H9 (cell line): ENCODE measurements at regions not wholly inside any gene's neighbourhood (a gene's known extent, or its start where the extent isn't known, plus 50 kb on each side); places are given as distances from the start of the nearest gene placed in this dataset.

Source experiments
- DNase-seq: peaks from one replicate; pipeline ENCODE4 v3.0.0-alpha.2; 2017
- H2AFZ ChIP-seq: one replicate; pipeline ENCODE4 v1.6.1; 2013; ENCODE audit warnings: mild to moderate bottlenecking, low read length, control low read depth, moderate library complexity
- H2AK5ac ChIP-seq: 2 replicates; pipeline ENCODE4 v1.6.1; 2013; ENCODE audit warnings: low read length, control low read depth, mixed read lengths; ENCODE audit not compliant: insufficient read length
- H2BK120ac ChIP-seq: one replicate; pipeline ENCODE4 v1.6.1; 2013; ENCODE audit warnings: low read depth, mild to moderate bottlenecking, low read length, control low read depth, inconsistent platforms; ENCODE audit not compliant: poor library complexity, severe bottlenecking
- H2BK12ac ChIP-seq: 2 replicates; pipeline ENCODE4 v1.6.1; 2013; ENCODE audit warnings: low read length, control low read depth, mixed read lengths, low read depth; ENCODE audit not compliant: insufficient read length
- H2BK15ac ChIP-seq: 2 replicates; pipeline ENCODE4 v1.6.1; 2013; ENCODE audit warnings: low read depth, low read length, control low read depth
- H2BK20ac ChIP-seq: one replicate; pipeline ENCODE4 v1.6.1; 2013; ENCODE audit warnings: low read depth, mild to moderate bottlenecking, low read length, control low read depth, inconsistent platforms; ENCODE audit not compliant: poor library complexity, severe bottlenecking
- H2BK5ac ChIP-seq: 2 replicates; pipeline ENCODE4 v1.6.1; 2013; ENCODE audit warnings: low read length, control low read depth, mixed read lengths; ENCODE audit not compliant: insufficient read length
- H3K14ac ChIP-seq: 2 replicates; pipeline ENCODE4 v1.6.1; 2013; ENCODE audit warnings: low read length, control low read depth; ENCODE audit not compliant: insufficient read depth
- H3K18ac ChIP-seq: 2 replicates; pipeline ENCODE4 v1.6.1; 2013; ENCODE audit warnings: low read depth, mild to moderate bottlenecking, mixed read lengths, low read length, control low read depth; ENCODE audit not compliant: insufficient read length
- H3K23ac ChIP-seq: 2 replicates; pipeline ENCODE4 v1.6.1; 2013; ENCODE audit warnings: low read length, control low read depth, mixed read lengths, low read depth; ENCODE audit not compliant: insufficient read length
- H3K23me2 ChIP-seq: 2 replicates; pipeline ENCODE4 v1.6.1; 2013; ENCODE audit warnings: low read depth, mild to moderate bottlenecking, mixed read lengths, low read length, control low read depth; ENCODE audit not compliant: insufficient read length, poor library complexity, severe bottlenecking
- H3K27ac ChIP-seq: 2 replicates; pipeline ENCODE4 v1.5.1; 2013; ENCODE audit warnings: low read length, control low read depth, mixed read lengths, low read depth; ENCODE audit not compliant: insufficient read length
- H3K27me3 ChIP-seq: 2 replicates; pipeline ENCODE4 v1.6.1; 2013; ENCODE audit warnings: low read length, control low read depth, inconsistent platforms; ENCODE audit not compliant: insufficient read depth
- H3K4ac ChIP-seq: 2 replicates; pipeline ENCODE4 v1.6.1; 2013; ENCODE audit warnings: low read depth, mild to moderate bottlenecking, control low read depth, inconsistent platforms, low read length, moderate library complexity
- H3K4me1 ChIP-seq: 2 replicates; pipeline ENCODE4 v1.6.1; 2013; ENCODE audit warnings: low read length, control low read depth, inconsistent platforms; ENCODE audit not compliant: insufficient read depth
- H3K4me2 ChIP-seq: 2 replicates; pipeline ENCODE4 v1.6.1; 2013; ENCODE audit warnings: low read length, control low read depth, mixed read lengths; ENCODE audit not compliant: insufficient read length, insufficient read depth
- H3K56ac ChIP-seq: 2 replicates; pipeline ENCODE4 v1.6.1; 2013; ENCODE audit warnings: low read depth, mild to moderate bottlenecking, mixed read lengths, low read length, control low read depth; ENCODE audit not compliant: insufficient read length
- H3K79me1 ChIP-seq: 2 replicates; pipeline ENCODE4 v1.6.1; 2013; ENCODE audit warnings: low read depth, mild to moderate bottlenecking, moderate library complexity, low read length, control low read depth, inconsistent platforms; ENCODE audit not compliant: insufficient read depth, poor library complexity, severe bottlenecking
- H3K79me2 ChIP-seq: 2 replicates; pipeline ENCODE4 v1.6.1; 2013; ENCODE audit warnings: low read length, control low read depth, inconsistent platforms; ENCODE audit not compliant: insufficient read depth
- H3K9ac ChIP-seq: 2 replicates; pipeline ENCODE4 v1.6.1; 2013; ENCODE audit warnings: low read length, control low read depth, mixed read lengths; ENCODE audit not compliant: insufficient read length; ENCODE audit errors: extremely low read depth
- H3K9me3 ChIP-seq: one replicate; pipeline ENCODE4 v1.6.1; 2013; ENCODE audit warnings: low read depth, low read length, inconsistent platforms; ENCODE audit not compliant: control insufficient read depth
- H3T11ph ChIP-seq: one replicate; pipeline ENCODE4 v1.6.1; 2013; ENCODE audit warnings: mild to moderate bottlenecking, low read length, control low read depth, inconsistent platforms
- H4K20me1 ChIP-seq: one replicate; pipeline ENCODE4 v1.6.1; 2013; ENCODE audit not compliant: control insufficient read depth, insufficient read length, insufficient read depth
- H4K5ac ChIP-seq: 2 replicates; pipeline ENCODE4 v1.6.1; 2013; ENCODE audit warnings: low read depth, mild to moderate bottlenecking, mixed read lengths, low read length, control low read depth; ENCODE audit not compliant: insufficient read length
- H4K8ac ChIP-seq: replicated peaks from 2 replicates; pipeline ENCODE4 v1.6.1; 2013; ENCODE audit warnings: low read length, control low read depth, mixed read lengths, low read depth; ENCODE audit not compliant: insufficient read length
- H4K91ac ChIP-seq: 2 replicates; pipeline ENCODE4 v1.6.1; 2013; ENCODE audit warnings: low read depth, mild to moderate bottlenecking, moderate library complexity, mixed read lengths, low read length, control low read depth; ENCODE audit not compliant: insufficient read length
- H3K27ac Mint-ChIP-seq, 3 experiments: 2 replicates in 2 of 3; 3 replicates in 1 of 3; pipeline ENCODE4 v1.8.0; 2020 to 2021; ENCODE audit warnings: mixed read lengths in 3 of 3, mild to moderate bottlenecking in 1 of 3, moderate library complexity in 1 of 3
- H3K27me3 Mint-ChIP-seq: 2 replicates; pipeline ENCODE4 v1.8.0; 2021; ENCODE audit warnings: low read depth, mild to moderate bottlenecking, moderate library complexity, mixed read lengths
- H3K36me3 Mint-ChIP-seq, 3 experiments: 2 replicates in 2 of 3; 3 replicates in 1 of 3; pipeline ENCODE4 v1.8.0; 2020 to 2021; ENCODE audit warnings: low read depth in 3 of 3, mixed read lengths in 3 of 3; ENCODE audit not compliant: insufficient read depth in 1 of 3
- H3K4me1 Mint-ChIP-seq, 2 experiments: 2 replicates each; pipeline ENCODE4 v1.8.0; 2020; ENCODE audit warnings: mixed read lengths in 2 of 2
- H3K4me3 Mint-ChIP-seq, 2 experiments: 2 replicates in 1 of 2; 3 replicates in 1 of 2; pipeline ENCODE4 v1.8.0; 2020 to 2021; ENCODE audit warnings: mild to moderate bottlenecking in 2 of 2, mixed read lengths in 2 of 2, moderate library complexity in 1 of 2
- H3K9me3 Mint-ChIP-seq, 2 experiments: 2 replicates in 1 of 2; 3 replicates in 1 of 2; pipeline ENCODE4 v1.8.0; 2020; ENCODE audit warnings: mild to moderate bottlenecking in 2 of 2, mixed read lengths in 2 of 2, moderate library complexity in 1 of 2
- CTCF ChIP-seq: fragments of 200-600 bp; sonication (generic); conservative IDR thresholded peaks from 3 replicates; pipeline ENCODE4 v1.8.0; 2021; ENCODE audit warnings: antibody characterized with exemption, mild to moderate bottlenecking

- no peak overlapping the region for H3K4me2 ChIP-seq
- H4K20me1 ChIP-seq: no peaks in the 10 kb centered on the region
- no peaks in the 10 kb centered on the region for H3K4me1 Mint-ChIP-seq
- no peak overlapping the region for H4K5ac ChIP-seq
- H3K23ac ChIP-seq: no peak overlapping the region
- no peak overlapping the region for H3K4ac ChIP-seq
- no peak overlapping the region for H2AFZ ChIP-seq
- no peak overlapping the region for H3K9ac ChIP-seq
- H3K4me3 Mint-ChIP-seq: no peak overlapping the region
- H3K56ac ChIP-seq: no peak overlapping the region
- no peaks in the 10 kb centered on the region for H3K27me3 ChIP-seq
- H4K91ac ChIP-seq: no peak overlapping the region
- H3K79me1 ChIP-seq: no peaks in the 10 kb centered on the region
- H3K9me3 Mint-ChIP-seq: no peaks in the 10 kb centered on the region
- H3K23me2 ChIP-seq: no peaks in the 10 kb centered on the region
- H3K27ac Mint-ChIP-seq: no peak overlapping the region
- H3K9me3 ChIP-seq: no peaks in the 10 kb centered on the region
- H3K4me1 ChIP-seq: no peaks in the 10 kb centered on the region
- no peak overlapping the region for H3K14ac ChIP-seq
- TF ChIP-seq CTCF: no peak
- no peak overlapping the region for H3K18ac ChIP-seq
- no peak overlapping the region for H3K27ac ChIP-seq
- no peak overlapping the region for H3T11ph ChIP-seq
- H2BK12ac ChIP-seq: no peak overlapping the region
- DNase-seq: no peak
- no peaks in the 10 kb centered on the region for H3K27me3 Mint-ChIP-seq
- no peak overlapping the region for H4K8ac ChIP-seq
- H2AK5ac ChIP-seq: no peak overlapping the region
- H3K36me3 Mint-ChIP-seq: no peaks in the 10 kb centered on the region
- H2BK120ac ChIP-seq: no peak overlapping the region
- no peak overlapping the region for H2BK20ac ChIP-seq
- H2BK15ac ChIP-seq: no peak overlapping the region
- H2BK5ac ChIP-seq: no peak overlapping the region
- H3K79me2 ChIP-seq: no peaks in the 10 kb centered on the region
These were observed 479.7 kb upstream of the DIAPH2 start for GRCh38 chrX:96204928-96205327.
